HCT116 (cell line): ENCODE measurements at regions not wholly inside any gene's neighbourhood (a gene's known extent, or its start where the extent isn't known, plus 50 kb on each side); places are given as distances from the start of the nearest gene placed in this dataset.

Source experiments
- ATAC-seq: fragments of 200-7000 bp; cut with Tn5 transposase; 2 replicates; pipeline ENCODE4 v1.9.1; 2020; ENCODE audit warnings: mild to moderate bottlenecking, moderate library complexity
- BruUV-seq: library from RNA; stranded (reverse); fragments of 400-500 nt; replicated peaks from 2 replicates; lab custom pipeline; 2021; lab: Mats Ljungman, UMichigan
- CTCF ChIA-PET: fragments of 300-600 bp; sonication (Branson Sonifier 250); formaldehyde crosslinking; loops from one replicate; lab custom pipeline; 2021; ENCODE audit warnings: antibody characterized with exemption; lab: Charles Lee
- POLR2A ChIA-PET: fragments of 300-600, 350-600 bp; sonication (Branson Sonifier 250); formaldehyde crosslinking; loops from one replicate; lab custom pipeline; 2021; ENCODE audit warnings: antibody characterized with exemption; lab: Charles Lee
- RAD21 ChIA-PET, 2 experiments: fragments of 300-600 bp; sonication (Branson Sonifier 250); formaldehyde crosslinking; loops; one replicate each; lab custom pipeline; 2023; ENCODE audit warnings: low total read pairs in 2 of 2; ENCODE audit not compliant: uncharacterized antibody in 2 of 2, unreplicated experiment in 2 of 2, low non-redundant PET in 1 of 2; lab: Charles Lee
- DNase-seq: peaks from one replicate; pipeline ENCODE4 v3.0.0-alpha.2; 2010; ENCODE audit warnings: low read depth, low spot score
- H2AFZ ChIP-seq: fragments of 200-600 bp; shearing (Covaris generic), sonication (generic); 2 replicates; pipeline ENCODE4 v1.6.1; 2017; ENCODE audit warnings: low read depth, mixed run types, mixed read lengths, antibody characterized with exemption, low read length; ENCODE audit not compliant: poor library complexity, severe bottlenecking
- H3K27ac ChIP-seq: 2 replicates; pipeline ENCODE4 v1.5.1; 2012; ENCODE audit warnings: low read depth, low read length
- H3K27me3 ChIP-seq: fragments of 200-600 bp; sonication (generic); 2 replicates; pipeline ENCODE4 v1.6.1; 2016; ENCODE audit warnings: mixed run types, low read length, mixed read lengths; ENCODE audit not compliant: insufficient read depth
- H3K36me3 ChIP-seq, 2 experiments: fragments of 200-500 bp in 1 of 2; fragments of 200-600 bp in 1 of 2; sonication (Bioruptor generic) in 1 of 2; sonication (generic) in 1 of 2; 2 replicates each; pipeline versions ENCODE4 v1.5.1 to v1.6.1; 2014 to 2016; ENCODE audit warnings: low read length in 2 of 2, inconsistent platforms in 1 of 2, mixed read lengths in 1 of 2, mixed run types in 1 of 2; ENCODE audit not compliant: insufficient read depth in 2 of 2, control insufficient read depth in 1 of 2
- H3K4me1 ChIP-seq, 2 experiments: fragments of 200-600 bp in 1 of 2; sonication (generic) in 1 of 2; 2 replicates each; pipeline versions ENCODE4 v1.5.1 to v1.6.1; 2012 to 2017; ENCODE audit warnings: low read length in 2 of 2, inconsistent platforms in 1 of 2, mild to moderate bottlenecking in 1 of 2, mixed read lengths in 1 of 2, mixed run types in 1 of 2, moderate library complexity in 1 of 2; ENCODE audit not compliant: insufficient read depth in 2 of 2, control insufficient read depth in 1 of 2
- H3K4me2 ChIP-seq: fragments of 200-600 bp; sonication (generic); 2 replicates; pipeline ENCODE4 v1.6.1; 2017; ENCODE audit warnings: mixed run types, low read length, mixed read lengths
- H3K4me3 ChIP-seq, 2 experiments: fragments of 200-600 bp in 1 of 2; sonication (generic) in 1 of 2; replicated peaks in 1 of 2; 2 replicates each; pipeline ENCODE4 v1.5.1; 2011 to 2016; ENCODE audit warnings: low read length in 2 of 2, control low read depth in 1 of 2, low read depth in 1 of 2, mild to moderate bottlenecking in 1 of 2, mixed read lengths in 1 of 2, mixed run types in 1 of 2
- H3K79me2 ChIP-seq: fragments of 200-600 bp; sonication (generic); 2 replicates; pipeline ENCODE4 v1.6.1; 2017; ENCODE audit warnings: mild to moderate bottlenecking, mixed run types, low read length, moderate library complexity, mixed read lengths; ENCODE audit not compliant: insufficient read depth
- H3K9ac ChIP-seq: fragments of 200-600 bp; sonication (generic); 2 replicates; pipeline ENCODE4 v1.6.1; 2016; ENCODE audit warnings: low read length, mixed read lengths
- H3K9me2 ChIP-seq: fragments of 200-600 bp; sonication (generic), shearing (Covaris generic); 2 replicates; pipeline ENCODE4 v1.6.1; 2017; ENCODE audit warnings: mixed run types, mild to moderate bottlenecking, moderate library complexity; ENCODE audit not compliant: insufficient read depth
- H3K9me3 ChIP-seq, 2 experiments: fragments of 200-500 bp in 1 of 2; fragments of 200-600 bp in 1 of 2; sonication (Bioruptor generic) in 1 of 2; sonication (generic) in 1 of 2; 2 replicates each; pipeline ENCODE4 v1.6.1; 2014 to 2017; ENCODE audit warnings: low read length in 2 of 2, mixed read lengths in 2 of 2, inconsistent platforms in 1 of 2, low read depth in 1 of 2, mild to moderate bottlenecking in 1 of 2, mixed run types in 1 of 2, moderate library complexity in 1 of 2; ENCODE audit not compliant: control insufficient read depth in 1 of 2, insufficient read depth in 1 of 2
- H4K20me1 ChIP-seq: fragments of 200-600 bp; sonication (generic), shearing (Covaris generic); 2 replicates; pipeline ENCODE4 v1.6.1; 2017; ENCODE audit warnings: mixed run types, mild to moderate bottlenecking, moderate library complexity; ENCODE audit not compliant: insufficient read depth
- ELF1 ChIP-seq: IDR thresholded peaks from 2 replicates; pipeline ENCODE4 v1.6.1; 2012; ENCODE audit warnings: low read depth, borderline replicate concordance
- EZH2 ChIP-seq: fragments of 200-600 bp; sonication (generic); IDR thresholded peaks from 2 replicates; pipeline ENCODE4 v1.6.1; 2017; ENCODE audit warnings: antibody characterized with exemption, mixed run types
- TCF7L2 ChIP-seq: IDR thresholded peaks from 2 replicates; pipeline ENCODE4 v1.7.0; 2011; ENCODE audit warnings: borderline replicate concordance, inconsistent platforms; ENCODE audit not compliant: insufficient read depth, insufficient read length; ENCODE audit errors: extremely low read depth
- intact Hi-C: fragments of 100-400 bp; cut with micrococcal nuclease; formaldehyde crosslinking; loops from 2 replicates; pipeline ENCODE4 v1.10.0; 2022
- TF ChIP-seq, protein P1 (sequence below): IDR thresholded peaks from 2 replicates; pipeline ENCODE4 v1.6.1; 2012

DNA sequence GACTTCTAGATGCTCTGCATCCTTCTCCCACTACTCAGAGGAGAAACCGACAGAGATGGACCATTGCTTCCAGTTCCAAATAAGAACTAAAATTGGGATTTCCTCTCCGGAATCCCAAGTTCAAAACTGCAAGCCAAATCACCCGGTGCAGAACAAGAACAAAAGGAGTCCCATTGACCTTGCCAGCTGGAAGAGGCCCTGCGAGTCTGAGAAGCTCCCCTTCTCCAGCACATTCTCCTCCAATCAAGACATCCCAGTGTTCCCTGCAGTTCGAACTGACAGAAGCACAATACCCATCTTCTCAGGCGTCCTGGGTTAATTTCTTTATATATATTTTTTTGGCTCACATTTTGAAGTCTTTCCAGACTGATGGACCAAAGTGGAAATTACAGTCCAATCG, 195.3 kb upstream of the MEIS1 start:
- H3K27ac ChIP-seq, result no peak overlapping the region
- no peak overlapping the region for H3K9ac ChIP-seq
- ChIA-PET CTCF (no interaction called here), POLR2A (no interaction called here), RAD21 (no interaction called here)
- DNase-seq, result no peak
- intact Hi-C loops, result no loop called here
- no TSS peak for BruUV-seq
- ATAC-seq, result no peak
- H3K4me2 ChIP-seq, result no peak overlapping the region
- H3K4me1 ChIP-seq, result no peaks in the 10 kb centered on the region
- H3K4me3 ChIP-seq, result no peak overlapping the region
- H2AFZ ChIP-seq, result no peak overlapping the region
- H3K27me3 ChIP-seq, result peaks cover 28% of the 10 kb centered on the region
- TF ChIP-seq, protein P1, sequence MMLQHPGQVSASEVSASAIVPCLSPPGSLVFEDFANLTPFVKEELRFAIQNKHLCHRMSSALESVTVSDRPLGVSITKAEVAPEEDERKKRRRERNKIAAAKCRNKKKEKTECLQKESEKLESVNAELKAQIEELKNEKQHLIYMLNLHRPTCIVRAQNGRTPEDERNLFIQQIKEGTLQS, result no peak
- TF ChIP-seq ELF1 (no peak), TCF7L2 (no peak), EZH2 (no peak)
- TF ChIP-seq, all 23 proteins: peak for 0
- Histone ChIP-seq H3K79me2 (no peaks in the 10 kb centered on the region), H3K36me3 (no peaks in the 10 kb centered on the region), H3K9me3 (no peaks in the 10 kb centered on the region), H3K9me2 (no peaks in the 10 kb centered on the region), H4K20me1 (no peaks in the 10 kb centered on the region)

DNA sequence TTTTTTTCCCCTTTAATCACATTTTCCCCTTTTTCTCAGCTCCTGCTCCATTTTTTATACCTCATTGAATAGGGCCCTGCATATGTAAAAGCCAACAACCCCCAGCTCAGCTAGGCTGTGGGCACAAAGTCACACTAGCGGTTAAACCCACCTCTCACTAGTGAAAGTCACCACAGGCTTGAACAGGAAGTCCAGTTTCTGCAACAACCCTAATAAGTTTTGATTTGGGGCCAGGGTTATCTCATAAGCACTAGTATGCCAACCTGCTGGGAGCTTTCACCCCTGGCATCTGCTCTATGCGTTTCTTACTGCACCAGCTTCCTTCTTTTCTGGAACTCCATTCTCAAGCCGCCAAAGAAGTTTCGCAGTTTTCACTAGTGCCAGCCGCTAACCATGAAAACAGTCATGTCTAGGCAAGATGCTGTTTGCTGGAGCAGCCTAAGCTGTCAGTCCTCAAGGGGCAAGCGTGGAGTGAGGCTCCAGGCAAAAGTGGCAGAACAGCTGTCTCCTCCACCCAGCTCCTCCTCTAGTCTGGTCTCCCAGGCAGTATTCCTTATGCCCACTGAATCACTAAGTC, 197.0 kb upstream of the MEIS1 start:
- BruUV-seq, result no TSS peak
- TF ChIP-seq TCF7L2, result no peak
- Histone ChIP-seq H3K27me3 (peaks cover 28% of the 10 kb centered on the region), H3K4me1 (no peaks in the 10 kb centered on the region), H3K79me2 (no peaks in the 10 kb centered on the region), H4K20me1 (no peaks in the 10 kb centered on the region), H2AFZ (no peak overlapping the region), H3K9me2 (no peaks in the 10 kb centered on the region), H3K36me3 (no peaks in the 10 kb centered on the region), H3K4me3 (no peak overlapping the region), H3K27ac (no peak overlapping the region), H3K4me2 (no peak overlapping the region), H3K9ac (no peak overlapping the region), H3K9me3 (no peaks in the 10 kb centered on the region)
- ATAC-seq (no peak), DNase-seq (no peak)
- CTCF ChIA-PET, result no interaction called here
- RAD21 ChIA-PET, result no interaction called here
- POLR2A ChIA-PET, result no interaction called here
- intact Hi-C loops, result no loop called here
